BJ (cell line): ENCODE measurements at regions not wholly inside any gene's neighbourhood (a gene's known extent, or its start where the extent isn't known, plus 50 kb on each side); places are given as distances from the start of the nearest gene placed in this dataset.

Experiments
- CTCF ChIA-PET: fragments of 350-600 bp; formaldehyde crosslinking; extraction: SDS; loops from one replicate; lab custom pipeline; 2021; ENCODE audit warnings: antibody characterized with exemption, inconsistent platforms; lab: Yijun Ruan, JAX
- POLR2A ChIA-PET: fragments of 300-600 bp; sonication (Branson Sonifier 250); formaldehyde crosslinking; extraction: SDS; loops from one replicate; lab custom pipeline; 2021; ENCODE audit warnings: antibody characterized with exemption; lab: Charles Lee
- DNase-seq: peaks from one replicate; pipeline ENCODE4 v3.0.0-alpha.2; 2011; ENCODE audit warnings: low read depth
- H3K27me3 ChIP-seq: 2 replicates; pipeline ENCODE4 v1.6.0; 2011; ENCODE audit warnings: low read length; ENCODE audit not compliant: control insufficient read depth, insufficient read depth
- H3K36me3 ChIP-seq: 2 replicates; pipeline ENCODE4 v1.5.1; 2011; ENCODE audit warnings: low read length; ENCODE audit not compliant: control insufficient read depth, insufficient read depth
- H3K4me3 ChIP-seq: 2 replicates; pipeline ENCODE4 v1.5.1; 2011; ENCODE audit warnings: low read depth, mild to moderate bottlenecking, control low read depth, low read length
- CTCF ChIP-seq: IDR thresholded peaks from 2 replicates; pipeline ENCODE4 v1.5.1; 2011; ENCODE audit warnings: low read depth, mild to moderate bottlenecking, control low read depth, inconsistent platforms, low read length, moderate library complexity; ENCODE audit not compliant: insufficient read depth

- Histone ChIP-seq H3K27me3 (no peaks in the 10 kb centered on the region), H3K36me3 (no peaks in the 10 kb centered on the region), H3K4me3 (no peak overlapping the region)
- CTCF ChIA-PET = no interaction called here
- POLR2A ChIA-PET = no interaction called here
- no peak for TF ChIP-seq CTCF
- DNase-seq = no peak
These were observed 574.7 kb downstream of the USP25 start for GRCh38 chr21:16304174-16305095.

DNA sequence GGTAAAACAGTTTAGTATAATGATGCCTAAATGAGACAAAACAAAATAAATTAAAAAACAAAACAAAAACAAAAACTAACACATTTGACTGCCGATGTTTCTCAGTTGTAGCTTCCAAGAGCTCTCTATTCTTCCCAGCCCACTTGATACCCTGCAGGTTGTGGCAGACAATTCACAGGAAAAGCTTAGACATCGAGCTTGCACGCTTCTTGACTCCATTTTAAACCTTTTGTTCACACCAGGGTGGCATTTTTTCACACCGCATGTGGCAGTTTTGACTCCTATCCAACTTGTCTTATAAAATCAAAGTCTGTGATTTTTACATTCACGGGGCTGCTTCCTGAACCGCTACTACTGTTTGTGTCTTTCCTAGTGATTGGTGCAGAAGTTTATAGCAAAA, 575.9 kb downstream of the USP25 start:
- Histone ChIP-seq H3K4me3 (no peak overlapping the region), H3K36me3 (no peaks in the 10 kb centered on the region), H3K27me3 (no peaks in the 10 kb centered on the region)
- ChIA-PET CTCF (interaction anchor here (0.6 kb wide), 1 partner anchor 99 kb away, joined by 3 read pairs; no protein-coding TSS in a partner anchor), POLR2A (no interaction called here)
- DNase-seq = no peak
- TF ChIP-seq CTCF = no peak

DNA sequence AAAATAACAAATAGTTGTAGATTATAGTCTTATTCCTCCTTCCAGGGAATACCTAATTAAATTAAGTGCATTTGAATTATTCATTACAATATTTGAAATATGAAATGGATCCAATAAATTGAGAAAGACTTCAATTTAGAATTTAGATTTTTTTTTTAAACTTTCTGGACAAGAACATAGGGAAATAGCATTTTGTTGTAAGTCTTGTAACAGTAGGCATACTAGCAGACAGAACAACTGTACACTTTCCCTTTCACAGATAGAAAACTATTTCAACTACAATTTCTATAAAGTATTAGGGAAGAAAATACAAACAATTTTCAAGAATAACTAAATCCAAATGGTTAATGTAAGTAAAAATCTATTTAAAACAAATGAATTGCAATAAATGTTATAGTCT, 577.5 kb downstream of the USP25 start:
- Histone ChIP-seq H3K27me3 (no peaks in the 10 kb centered on the region), H3K4me3 (no peak overlapping the region), H3K36me3 (no peaks in the 10 kb centered on the region)
- POLR2A ChIA-PET = no interaction called here
- TF ChIP-seq CTCF = no peak
- CTCF ChIA-PET = interaction anchor here (0.6 kb wide), 1 partner anchor 1277 kb away, joined by 3 read pairs; no protein-coding TSS in a partner anchor
- DNase-seq = no peak

- no peaks in the 10 kb centered on the region for H3K27me3 ChIP-seq
- no peak overlapping the region for H3K4me3 ChIP-seq
- ChIA-PET POLR2A (no interaction called here), CTCF (interaction anchor here (0.9 kb wide), 1 partner anchor 29 kb away, joined by 3 read pairs; no protein-coding TSS in a partner anchor)
- no peak for TF ChIP-seq CTCF
- no peaks in the 10 kb centered on the region for H3K36me3 ChIP-seq
- no peak for DNase-seq
These were observed 578.5 kb downstream of the USP25 start for GRCh38 chr21:16308269-16308668.

- CTCF ChIA-PET = no interaction called here
- DNase-seq = no peak
- no peak overlapping the region for H3K4me3 ChIP-seq
- POLR2A ChIA-PET = no interaction called here
- no peaks in the 10 kb centered on the region for H3K36me3 ChIP-seq
- H3K27me3 ChIP-seq = no peaks in the 10 kb centered on the region
- TF ChIP-seq CTCF = no peak
These were observed 579.6 kb downstream of the USP25 start for GRCh38 chr21:16309250-16309971.
